Heart right ventricle (tissue), 16 donors: ENCODE measurements at regions not wholly inside any gene's neighbourhood (a gene's known extent, or its start where the extent isn't known, plus 50 kb on each side); places are given as distances from the start of the nearest gene placed in this dataset.
A peak's percentile ranks its signal among the peaks of the same experiment; 100 is the strongest.

Source experiments
- ATAC-seq, 8 donors: fragments of 200-7000 bp; cut with Tn5 transposase; one replicate each; pipeline ENCODE4 v1.9.1; 2020; ENCODE audit warnings: mild to moderate bottlenecking in 8 of 8, moderate library complexity in 8 of 8, moderate number of reproducible peaks in 1 of 8
- DNase-seq, 2 donors: peaks; one replicate each; pipeline ENCODE4 v3.0.0-alpha.2; 2020
- H3K27ac ChIP-seq, 10 donors: fragments of 200-600 bp; sonication (generic) in 2 of 10; one replicate each; pipeline versions ENCODE4 v1.5.0 to v1.8.0; 2020 to 2022; ENCODE audit warnings: mild to moderate bottlenecking in 3 of 10
- H3K27me3 ChIP-seq, 7 donors: fragments of 200-600 bp; one replicate each; pipeline ENCODE4 v1.8.0; 2021 to 2022; ENCODE audit warnings: mild to moderate bottlenecking in 2 of 7
- H3K36me3 ChIP-seq, 9 donors: fragments of 200-600 bp; sonication (generic) in 1 of 9; one replicate each; pipeline versions ENCODE4 v1.5.0 to v1.8.0; 2020 to 2022; ENCODE audit warnings: mild to moderate bottlenecking in 2 of 9
- H3K4me1 ChIP-seq, 9 donors: fragments of 200-600 bp; sonication (generic) in 1 of 9; one replicate each; pipeline versions ENCODE4 v1.5.0 to v1.8.0; 2020 to 2022; ENCODE audit warnings: mild to moderate bottlenecking in 4 of 9
- H3K4me3 ChIP-seq, 10 donors: fragments of 200-600 bp; sonication (generic) in 2 of 10; one replicate each; pipeline versions ENCODE4 v1.5.0 to v1.8.0; 2020 to 2022; ENCODE audit warnings: mild to moderate bottlenecking in 7 of 10, moderate library complexity in 2 of 10
- H3K9me3 ChIP-seq, 11 donors: fragments of 200-600 bp in 10 of 11; sonication (generic) in 2 of 11; one replicate each; pipeline versions ENCODE4 v1.5.0 to v1.8.0; 2013 to 2022; ENCODE audit warnings: mild to moderate bottlenecking in 2 of 11, control low read depth in 1 of 11, moderate library complexity in 1 of 11
- WGBS, 2 donors: extraction: QIAGEN DNeasy Blood & Tissue Kit; methylation state at CpG; one replicate each; pipeline ENCODE4 v1.1.7; 2013; ENCODE audit warnings: inconsistent platforms in 1 of 2; 5-methylcytosine and 5-hydroxymethylcytosine counted together
- intact Hi-C, 10 donors: fragments of 100-400 bp; cut with DNase I; formaldehyde crosslinking; loops; one replicate each; pipeline versions ENCODE4 v1.11.1 to v1.14.2; 2022
- TF ChIP-seq, protein P1 (sequence below), 9 donors: fragments of 200-600 bp; sonication (generic) in 2 of 9; IDR thresholded peaks; one replicate each; pipeline versions ENCODE4 v1.5.0 to v1.8.0; 2021 to 2022; ENCODE audit warnings: antibody characterized with exemption in 9 of 9, mild to moderate bottlenecking in 5 of 9, moderate library complexity in 1 of 9
- donor health status: Arrhythmogenic right ventricular cardiomyopathy.
- donor health status: ischemic (EF 13 %, LVEDD 7.1; RV severe dilation, severe dysfunction).
- donor health status: healthy with polysubstance abuse.
- donor health status: DM: no; HTN: yes; CAD: no.
- donor health status: DM: no; HTN: no; CAD: no.
- donor health status: ischemic (EF 25% LVEDD 6.9; RV normal size, moderate dysfunction).
- donor health status: ischemic (EF 25% LVEDD 5.7; RV mildly dilated, moderate dysfunction).
- donor health status: healthy.
- donor health status: DM: yes; HTN: yes; CAD: no.
- donor health status: Ischemic cardiomyopathy.
- donor health status: ischemic (EF 35%, LVEDD 5.7; RV mildly dilated, moderate dysfunction).
- donor health status: nonischemic (EF 11% LVEDD 7.7; RV severe dilation, severe dysfunction).
- donor health status: DM: yes; HTN: yes; CAD: no.
- donor health status: PGD.
- donor health status: ischemic (EF 29% LVEDD 5.4; RV normal size, mild dysfunction).
- donor health status: nonischemic (EF 23%, LVEDD 6.1; RV moderate dilation, normal function).

DNA sequence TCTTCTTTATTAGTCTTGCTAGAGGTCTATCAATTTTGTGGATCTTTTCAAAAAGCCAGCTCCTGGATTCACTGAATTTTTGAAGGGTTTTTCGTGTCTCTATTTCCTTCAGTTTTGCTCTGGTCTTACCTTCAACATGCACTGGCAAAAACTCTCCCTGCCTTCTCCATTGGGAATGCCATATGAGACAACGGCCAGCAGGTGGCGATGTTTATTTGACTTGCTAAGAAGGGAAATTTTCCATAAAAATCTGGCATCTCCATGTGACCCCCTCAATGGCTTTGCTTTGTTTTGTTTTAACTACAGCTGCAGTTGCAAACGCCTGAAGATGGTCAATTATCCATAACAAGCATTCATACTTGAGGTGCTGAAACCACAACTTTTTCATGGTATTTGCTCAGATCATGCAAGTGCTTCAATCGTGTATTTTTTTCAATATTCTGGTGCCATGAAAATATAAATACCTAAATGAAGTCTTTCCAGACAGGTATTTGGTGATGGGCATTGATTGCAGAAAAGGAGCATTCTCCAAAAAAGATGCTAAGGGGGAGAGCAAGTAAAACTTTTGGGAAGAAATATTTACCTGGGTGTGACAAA, 449.4 kb downstream of the CDY2B start:
- Histone ChIP-seq H3K4me1 (no peaks in the 10 kb centered on the region), H3K4me3 (no peak overlapping the region), H3K27ac (no peak overlapping the region), H3K9me3 (no peaks in the 10 kb centered on the region), H3K36me3 (no peaks in the 10 kb centered on the region), H3K27me3 (no peaks in the 10 kb centered on the region)
- TF ChIP-seq, protein P1, sequence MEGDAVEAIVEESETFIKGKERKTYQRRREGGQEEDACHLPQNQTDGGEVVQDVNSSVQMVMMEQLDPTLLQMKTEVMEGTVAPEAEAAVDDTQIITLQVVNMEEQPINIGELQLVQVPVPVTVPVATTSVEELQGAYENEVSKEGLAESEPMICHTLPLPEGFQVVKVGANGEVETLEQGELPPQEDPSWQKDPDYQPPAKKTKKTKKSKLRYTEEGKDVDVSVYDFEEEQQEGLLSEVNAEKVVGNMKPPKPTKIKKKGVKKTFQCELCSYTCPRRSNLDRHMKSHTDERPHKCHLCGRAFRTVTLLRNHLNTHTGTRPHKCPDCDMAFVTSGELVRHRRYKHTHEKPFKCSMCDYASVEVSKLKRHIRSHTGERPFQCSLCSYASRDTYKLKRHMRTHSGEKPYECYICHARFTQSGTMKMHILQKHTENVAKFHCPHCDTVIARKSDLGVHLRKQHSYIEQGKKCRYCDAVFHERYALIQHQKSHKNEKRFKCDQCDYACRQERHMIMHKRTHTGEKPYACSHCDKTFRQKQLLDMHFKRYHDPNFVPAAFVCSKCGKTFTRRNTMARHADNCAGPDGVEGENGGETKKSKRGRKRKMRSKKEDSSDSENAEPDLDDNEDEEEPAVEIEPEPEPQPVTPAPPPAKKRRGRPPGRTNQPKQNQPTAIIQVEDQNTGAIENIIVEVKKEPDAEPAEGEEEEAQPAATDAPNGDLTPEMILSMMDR (IDR thresholded peaks at IDR 0.05) = peak in 6 of 9 donors; percentile 16 to 59 (median 47)
- no peak for ATAC-seq
- intact Hi-C loops = no loop called here
- 22 to 26% methylated on average over 5 of the region's 5 CpGs for WGBS, 2 donors
- DNase-seq = peak in 1 of 2 donors; percentile 3

DNA sequence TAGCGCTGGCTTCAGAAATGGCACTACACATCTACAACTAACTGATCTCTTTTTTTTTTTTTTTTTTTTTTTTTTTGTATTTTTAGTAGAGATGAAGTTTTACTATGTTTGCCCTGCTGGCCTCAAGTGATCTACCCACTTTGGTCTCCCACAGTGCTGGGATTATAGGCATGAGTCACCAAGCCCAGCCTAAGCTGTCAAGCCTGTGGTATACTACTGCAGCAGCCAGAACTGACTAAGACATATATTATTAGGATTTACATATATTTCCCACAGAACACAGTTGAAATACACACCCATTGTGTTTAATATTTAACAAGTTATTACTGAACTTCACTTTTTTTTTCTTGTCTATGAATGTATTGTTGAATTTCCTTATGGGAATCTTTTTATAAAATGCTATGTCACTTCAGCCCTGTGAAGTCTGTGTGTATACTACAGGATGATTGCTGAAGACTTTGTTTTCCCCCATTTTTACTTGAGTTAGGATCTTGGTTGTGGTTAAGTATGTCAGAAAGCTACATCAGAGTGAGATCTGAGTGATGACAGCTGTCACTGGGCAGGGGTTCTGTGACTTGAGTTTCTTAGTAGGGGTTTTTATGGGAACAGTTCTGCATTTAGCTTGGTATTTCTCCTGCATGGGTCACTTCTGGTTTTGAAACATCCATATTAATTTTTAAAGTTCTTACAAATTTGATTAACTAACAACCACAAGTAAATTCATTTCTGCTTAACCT, 481.5 kb downstream of the CDY2B start:
- ATAC-seq = no peak
- intact Hi-C loops = no loop called here
- no peaks in the 10 kb centered on the region for H3K4me1 ChIP-seq

DNA sequence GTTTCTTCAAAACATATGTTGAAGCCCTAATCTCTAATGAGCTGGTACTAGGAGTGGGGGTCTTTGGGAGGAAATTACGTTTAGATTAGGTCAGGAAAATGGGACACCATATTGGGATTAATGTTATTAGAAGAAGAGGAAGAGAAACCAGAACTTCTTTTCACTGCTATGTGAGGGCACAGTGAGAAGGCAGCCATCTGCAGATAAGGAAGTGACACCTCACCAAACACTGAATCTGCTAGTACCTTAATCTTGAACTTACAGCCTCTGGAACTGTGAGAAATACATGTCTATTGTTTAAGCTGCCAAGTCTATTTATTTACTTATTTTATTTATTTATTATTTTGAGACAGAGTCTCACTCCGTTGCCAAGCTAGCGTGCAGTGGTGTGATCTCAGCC, 482.4 kb downstream of the CDY2B start:
- H3K27me3 ChIP-seq = no peaks in the 10 kb centered on the region
- TF ChIP-seq, protein P1 (IDR thresholded peaks at IDR 0.05) = no peak
- no peak overlapping the region for H3K27ac ChIP-seq
- WGBS, 2 donors = 55 to 67% methylated on average over 3 of the region's 3 CpGs
- H3K4me1 ChIP-seq = no peaks in the 10 kb centered on the region
- no peaks in the 10 kb centered on the region for H3K36me3 ChIP-seq
- no peak overlapping the region for H3K4me3 ChIP-seq
- H3K9me3 ChIP-seq = no peaks in the 10 kb centered on the region
- ATAC-seq (no peak), DNase-seq (no peak)
- intact Hi-C loops = no loop called here

More for the DNA sequence above, 481.5 kb downstream of the CDY2B start:
- no peak for DNase-seq
- Histone ChIP-seq H3K4me3 (no peak overlapping the region), H3K36me3 (no peaks in the 10 kb centered on the region), H3K9me3 (no peaks in the 10 kb centered on the region), H3K27ac (no peak overlapping the region), H3K27me3 (no peaks in the 10 kb centered on the region)
- TF ChIP-seq, protein P1 (IDR thresholded peaks at IDR 0.05) = no peak
- WGBS, 2 donors = 79 to 93% methylated on average over 1 of the region's 1 CpG

DNA sequence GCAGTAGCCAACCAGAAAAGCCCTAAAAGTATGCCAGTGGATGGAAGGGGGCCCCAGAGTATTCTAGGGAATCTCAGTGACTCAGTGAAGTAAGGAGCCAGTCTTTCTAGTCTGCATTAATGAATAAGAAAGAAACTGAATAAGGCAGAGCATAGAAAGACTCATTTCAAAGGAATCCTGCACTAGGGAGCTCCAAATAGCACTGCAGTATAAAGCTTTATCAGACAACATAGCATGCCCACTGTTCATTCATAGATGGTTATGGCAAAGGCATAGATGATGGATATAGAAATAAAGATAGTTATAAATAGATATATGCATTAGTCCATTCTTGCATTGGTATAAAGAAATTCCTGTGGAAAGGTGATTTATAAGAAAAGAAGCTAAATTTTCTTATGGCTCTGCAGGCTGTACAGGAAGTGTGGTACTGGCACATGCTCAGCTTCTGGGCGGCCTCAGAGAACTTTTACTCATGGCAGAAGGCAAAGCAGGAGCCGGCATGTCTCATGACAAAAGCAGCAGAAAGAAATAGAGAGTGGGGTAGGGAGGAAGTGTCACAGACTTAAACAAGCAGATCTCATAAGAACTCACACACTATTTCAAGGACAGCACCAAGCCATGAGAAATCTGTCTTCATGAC, 498.5 kb downstream of the CDY2B start:
- no peaks in the 10 kb centered on the region for H3K9me3 ChIP-seq
- TF ChIP-seq, protein P1 (IDR thresholded peaks at IDR 0.05) = no peak
- H3K4me1 ChIP-seq = no peaks in the 10 kb centered on the region
- intact Hi-C loops = no loop called here
- H3K27me3 ChIP-seq = no peaks in the 10 kb centered on the region
- H3K4me3 ChIP-seq = no peak overlapping the region
- DNase-seq = no peak
- WGBS, 2 donors = 71 to 77% methylated on average over 2 of the region's 2 CpGs
- ATAC-seq = no peak
- H3K36me3 ChIP-seq = no peaks in the 10 kb centered on the region
- no peak overlapping the region for H3K27ac ChIP-seq
